ENCODE measurements at regions not wholly inside any gene's neighbourhood (a gene's known extent, or its start where the extent isn't known, plus 50 kb on each side); places are given as distances from the start of the nearest gene placed in this dataset.

DNA sequence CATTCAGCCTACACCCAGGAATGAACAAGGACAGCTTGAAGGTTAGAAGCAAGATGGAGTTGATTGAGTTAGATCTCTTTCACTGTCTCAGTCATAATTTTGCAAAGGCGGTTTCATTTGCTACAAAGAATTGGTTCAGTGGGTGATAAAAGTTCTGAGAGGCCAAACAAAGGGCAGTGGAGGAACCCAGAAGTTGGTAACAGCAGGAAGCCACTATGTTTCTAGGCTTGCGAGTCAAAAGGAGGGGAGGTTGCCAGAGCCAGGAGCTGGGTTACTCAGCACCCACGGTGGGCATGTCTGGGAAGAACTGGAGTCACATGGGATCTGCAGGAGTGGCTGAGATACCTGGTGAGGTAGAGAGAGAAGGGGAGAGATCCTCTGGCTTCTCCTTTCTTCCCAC is 64.2 kb upstream of the MRPS6 start:
- DNase-seq (ENCODE audit: low spot score in 2 of 2, unreplicated experiment in 2 of 2) = no peak
- Mint-ChIP-seq H3K27ac (no peak overlapping the region), H3K4me1 (no peaks in the 10 kb centered on the region), H3K36me3 (peaks cover 4% of the 10 kb centered on the region), H3K27me3 (ENCODE audit: low read depth) (no peaks in the 10 kb centered on the region), H3K9me3 (peaks cover 34% of the 10 kb centered on the region), H3K4me3 (no peak overlapping the region)
- TF ChIP-seq CTCF (IDR thresholded peaks at IDR 0.05; ENCODE audit: unreplicated experiment) = no peak

DNA sequence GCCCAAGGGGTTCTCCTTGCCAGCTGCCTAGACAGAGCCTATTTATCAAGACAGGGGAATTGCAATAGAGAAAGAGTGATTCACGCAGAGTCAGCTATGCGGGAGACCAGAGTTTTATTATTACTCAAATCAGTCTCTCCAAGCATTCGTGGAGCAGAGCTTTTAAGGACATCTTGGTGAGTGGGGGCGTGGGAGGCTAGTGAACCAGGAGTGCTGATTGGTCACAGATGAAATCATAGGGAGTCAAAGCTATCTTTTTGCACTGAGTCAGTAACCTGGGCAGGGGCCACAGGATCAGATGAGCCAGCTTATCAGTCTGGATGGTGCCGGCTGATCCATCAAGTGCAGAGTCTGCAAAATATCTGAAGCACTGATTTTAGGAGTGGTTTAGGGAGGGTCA is 64.8 kb upstream of the MRPS6 start:
- Mint-ChIP-seq H3K36me3 (peaks cover 4% of the 10 kb centered on the region), H3K4me1 (no peaks in the 10 kb centered on the region), H3K27me3 (ENCODE audit: low read depth) (no peaks in the 10 kb centered on the region), H3K9me3 (peaks cover 34% of the 10 kb centered on the region), H3K4me3 (no peak overlapping the region), H3K27ac (no peak overlapping the region)
- no peak for TF ChIP-seq CTCF (IDR thresholded peaks at IDR 0.05; ENCODE audit: unreplicated experiment)
- DNase-seq (ENCODE audit: low spot score in 2 of 2, unreplicated experiment in 2 of 2) = no peak

GRCh38 chr21:34006611-34007168 is 66.7 kb upstream of the MRPS6 start:
- no peaks in the 10 kb centered on the region for H3K27me3 Mint-ChIP-seq (ENCODE audit: low read depth)
- H3K4me3 Mint-ChIP-seq = no peak overlapping the region
- no peak overlapping the region for H3K27ac Mint-ChIP-seq
- DNase-seq (ENCODE audit: low spot score in 2 of 2, unreplicated experiment in 2 of 2) = no peak
- TF ChIP-seq CTCF (IDR thresholded peaks at IDR 0.05; ENCODE audit: unreplicated experiment) = no peak
- H3K9me3 Mint-ChIP-seq = peaks cover 24% of the 10 kb centered on the region
- H3K4me1 Mint-ChIP-seq = no peaks in the 10 kb centered on the region
- H3K36me3 Mint-ChIP-seq = peaks cover 4% of the 10 kb centered on the region

GRCh38 chr21:34004974-34005373 is 68.4 kb upstream of the MRPS6 start:
- H3K27ac Mint-ChIP-seq = no peak overlapping the region
- no peaks in the 10 kb centered on the region for H3K27me3 Mint-ChIP-seq (ENCODE audit: low read depth)
- H3K4me3 Mint-ChIP-seq = no peak overlapping the region
- no peak for DNase-seq (ENCODE audit: low spot score in 2 of 2, unreplicated experiment in 2 of 2)
- H3K4me1 Mint-ChIP-seq = no peaks in the 10 kb centered on the region
- peaks cover 18% of the 10 kb centered on the region for H3K9me3 Mint-ChIP-seq
- no peak for TF ChIP-seq CTCF (IDR thresholded peaks at IDR 0.05; ENCODE audit: unreplicated experiment)
- H3K36me3 Mint-ChIP-seq = no peaks in the 10 kb centered on the region

GRCh38 chr21:34004013-34004938 is 69.1 kb upstream of the MRPS6 start:
- no peaks in the 10 kb centered on the region for H3K36me3 Mint-ChIP-seq
- no peak for TF ChIP-seq CTCF (IDR thresholded peaks at IDR 0.05; ENCODE audit: unreplicated experiment)

More at GRCh38 chr21:34004013-34004938, 69.1 kb upstream of the MRPS6 start:
- no peaks in the 10 kb centered on the region for H3K27me3 Mint-ChIP-seq (ENCODE audit: low read depth)
- DNase-seq (ENCODE audit: low spot score in 2 of 2, unreplicated experiment in 2 of 2) = no peak
- no peak overlapping the region for H3K4me3 Mint-ChIP-seq
- no peak overlapping the region for H3K27ac Mint-ChIP-seq
- no peaks in the 10 kb centered on the region for H3K4me1 Mint-ChIP-seq
- peaks cover 17% of the 10 kb centered on the region for H3K9me3 Mint-ChIP-seq

Data from mesothelial cell of epicardium (in vitro differentiated cells).